ENCODE measurements at regions not wholly inside any gene's neighbourhood (a gene's known extent, or its start where the extent isn't known, plus 50 kb on each side); places are given as distances from the start of the nearest gene placed in this dataset.

- DNase-seq (ENCODE audit: low spot score) = peak; percentile 81
Observed at GRCh38 chr5:171629628-171630349, 155.8 kb upstream of the SMIM23 start.

GRCh38 chr5:171630350-171631065 is 155.1 kb upstream of the SMIM23 start:
- DNase-seq (ENCODE audit: low spot score) = no peak

GRCh38 chr5:171632616-171633015 is 153.0 kb upstream of the SMIM23 start:
- DNase-seq (ENCODE audit: low spot score) = no peak

GRCh38 chr5:171633776-171634470 is 151.7 kb upstream of the SMIM23 start:
- no peak for DNase-seq (ENCODE audit: low spot score)

GRCh38 chr5:171634511-171634910 is 151.1 kb upstream of the SMIM23 start:
- no peak for DNase-seq (ENCODE audit: low spot score)

- no peak for DNase-seq (ENCODE audit: low spot score)
Observed at GRCh38 chr5:171635028-171635427, 150.6 kb upstream of the SMIM23 start.

- no peak for DNase-seq (ENCODE audit: low spot score)
Observed at GRCh38 chr5:171635561-171636245, 149.9 kb upstream of the SMIM23 start.

- DNase-seq (ENCODE audit: low spot score) = no peak
Observed at GRCh38 chr5:171637811-171638210, 147.8 kb upstream of the SMIM23 start.

- DNase-seq (ENCODE audit: low spot score) = no peak
Observed at GRCh38 chr5:171639205-171639621, 146.4 kb upstream of the SMIM23 start.

GRCh38 chr5:171639966-171640365 is 145.7 kb upstream of the SMIM23 start:
- DNase-seq (ENCODE audit: low spot score) = no peak

GRCh38 chr5:171640480-171640879 is 145.1 kb upstream of the SMIM23 start:
- DNase-seq (ENCODE audit: low spot score) = no peak

GRCh38 chr5:171641891-171642290 is 143.7 kb upstream of the SMIM23 start:
- DNase-seq (ENCODE audit: low spot score) = no peak

GRCh38 chr5:171642894-171643293 is 142.7 kb upstream of the SMIM23 start:
- DNase-seq (ENCODE audit: low spot score) = no peak

- DNase-seq (ENCODE audit: low spot score) = no peak
Observed at GRCh38 chr5:171644536-171644935, 141.1 kb upstream of the SMIM23 start.

GRCh38 chr5:171646102-171647042 is 139.2 kb upstream of the SMIM23 start:
- no peak for DNase-seq (ENCODE audit: low spot score)

GRCh38 chr5:171647043-171647903 is 138.3 kb upstream of the SMIM23 start:
- peak; percentile 86 for DNase-seq (ENCODE audit: low spot score)

GRCh38 chr5:171647904-171648260 is 137.7 kb upstream of the SMIM23 start:
- DNase-seq (ENCODE audit: low spot score) = no peak

GRCh38 chr5:171648279-171649074 is 137.1 kb upstream of the SMIM23 start:
- DNase-seq (ENCODE audit: low spot score) = no peak

GRCh38 chr5:171649075-171649401 is 136.6 kb upstream of the SMIM23 start:
- DNase-seq (ENCODE audit: low spot score) = no peak

- no peak for DNase-seq (ENCODE audit: low spot score)
Observed at GRCh38 chr5:171650597-171650996, 135.0 kb upstream of the SMIM23 start.
